GM06990 (cell line): ENCODE measurements at regions not wholly inside any gene's neighbourhood (a gene's known extent, or its start where the extent isn't known, plus 50 kb on each side); places are given as distances from the start of the nearest gene placed in this dataset.

ENCODE experiments used
- DNase-seq: peaks from one replicate; pipeline ENCODE4 v3.0.0-alpha.2; 2011; ENCODE audit not compliant: insufficient read length; ENCODE audit errors: extremely low read depth
- H3K27me3 ChIP-seq: replicated peaks from 2 replicates; pipeline ENCODE4 v1.6.0; 2011; ENCODE audit warnings: low read length; ENCODE audit not compliant: control insufficient read depth, insufficient read depth
- H3K36me3 ChIP-seq: 2 replicates; pipeline ENCODE4 v1.5.1; 2011; ENCODE audit warnings: low read length; ENCODE audit not compliant: control insufficient read depth, insufficient read depth
- H3K4me3 ChIP-seq: replicated peaks from 2 replicates; pipeline ENCODE4 v1.5.1; 2011; ENCODE audit warnings: low read depth, mild to moderate bottlenecking, control low read depth, low read length
- TF ChIP-seq, protein P1 (sequence below): IDR thresholded peaks from 2 replicates; pipeline ENCODE4 v1.5.1; 2011; ENCODE audit warnings: low read length, control low read depth, mild to moderate bottlenecking, inconsistent platforms; ENCODE audit not compliant: insufficient read depth, poor library complexity, severe bottlenecking

- DNase-seq: no peak
- Histone ChIP-seq H3K4me3 (no peak overlapping the region), H3K36me3 (no peaks in the 10 kb centered on the region), H3K27me3 (no peaks in the 10 kb centered on the region)
- TF ChIP-seq, protein P1, sequence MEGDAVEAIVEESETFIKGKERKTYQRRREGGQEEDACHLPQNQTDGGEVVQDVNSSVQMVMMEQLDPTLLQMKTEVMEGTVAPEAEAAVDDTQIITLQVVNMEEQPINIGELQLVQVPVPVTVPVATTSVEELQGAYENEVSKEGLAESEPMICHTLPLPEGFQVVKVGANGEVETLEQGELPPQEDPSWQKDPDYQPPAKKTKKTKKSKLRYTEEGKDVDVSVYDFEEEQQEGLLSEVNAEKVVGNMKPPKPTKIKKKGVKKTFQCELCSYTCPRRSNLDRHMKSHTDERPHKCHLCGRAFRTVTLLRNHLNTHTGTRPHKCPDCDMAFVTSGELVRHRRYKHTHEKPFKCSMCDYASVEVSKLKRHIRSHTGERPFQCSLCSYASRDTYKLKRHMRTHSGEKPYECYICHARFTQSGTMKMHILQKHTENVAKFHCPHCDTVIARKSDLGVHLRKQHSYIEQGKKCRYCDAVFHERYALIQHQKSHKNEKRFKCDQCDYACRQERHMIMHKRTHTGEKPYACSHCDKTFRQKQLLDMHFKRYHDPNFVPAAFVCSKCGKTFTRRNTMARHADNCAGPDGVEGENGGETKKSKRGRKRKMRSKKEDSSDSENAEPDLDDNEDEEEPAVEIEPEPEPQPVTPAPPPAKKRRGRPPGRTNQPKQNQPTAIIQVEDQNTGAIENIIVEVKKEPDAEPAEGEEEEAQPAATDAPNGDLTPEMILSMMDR: no peak
These were observed 641.0 kb downstream of the FGF9 start for GRCh38 chr13:22311734-22312404.

DNA sequence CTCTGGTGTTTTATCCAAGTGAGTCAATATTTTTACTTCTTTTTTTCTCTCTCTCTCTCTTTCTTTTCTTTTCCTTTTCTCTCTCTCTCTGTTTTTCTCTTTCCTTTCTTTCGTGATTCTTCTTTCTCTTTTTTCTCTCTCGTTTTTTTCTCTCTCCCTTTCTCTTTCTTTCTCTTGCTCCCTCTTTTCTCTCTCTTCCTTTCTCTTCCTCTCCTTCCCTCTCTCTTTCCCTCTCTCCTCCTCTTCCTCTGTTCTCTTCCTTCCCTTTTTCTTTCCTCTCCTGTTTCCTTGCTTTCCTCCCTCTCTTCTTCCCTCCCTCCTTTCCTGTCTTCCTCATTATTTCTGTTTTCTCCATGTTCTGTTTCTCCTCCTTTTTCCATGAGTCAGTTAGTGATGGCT, 641.5 kb downstream of the FGF9 start:
- no peaks in the 10 kb centered on the region for H3K36me3 ChIP-seq
- H3K27me3 ChIP-seq: no peaks in the 10 kb centered on the region
- no peak for DNase-seq
- TF ChIP-seq, protein P1: no peak
- no peak overlapping the region for H3K4me3 ChIP-seq

DNA sequence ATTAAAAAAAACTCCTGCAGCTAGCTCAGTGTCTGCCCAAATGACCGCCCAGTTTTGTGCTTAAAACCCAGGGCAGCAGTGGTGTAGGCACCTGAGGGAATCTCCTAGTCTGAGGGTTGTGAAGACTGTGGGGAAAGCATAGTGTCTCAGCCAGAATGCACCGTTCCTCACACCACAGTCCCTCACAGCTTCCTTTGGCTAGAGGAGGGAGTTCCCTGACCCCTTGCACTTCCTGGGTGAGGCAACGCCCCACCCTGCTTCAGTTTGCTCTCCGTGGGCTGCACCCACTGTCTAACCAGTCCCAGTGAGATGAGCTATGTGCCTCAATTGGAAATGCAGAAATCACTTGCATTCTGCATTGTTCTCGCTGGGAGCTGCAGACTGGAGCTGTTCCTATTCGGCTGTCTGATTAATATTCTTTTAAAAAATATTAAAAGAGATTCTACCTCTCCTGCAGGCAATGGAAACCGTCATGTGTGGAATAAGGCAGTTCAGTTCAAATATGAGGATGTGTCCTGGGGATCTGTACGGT, 645.7 kb downstream of the FGF9 start:
- TF ChIP-seq, protein P1: no peak
- no peak overlapping the region for H3K4me3 ChIP-seq
- no peaks in the 10 kb centered on the region for H3K27me3 ChIP-seq
- DNase-seq: no peak
- H3K36me3 ChIP-seq: no peaks in the 10 kb centered on the region

GRCh38 chr13:22320991-22321390, 650.1 kb downstream of the FGF9 start:
- TF ChIP-seq, protein P1: no peak
- DNase-seq: no peak
- Histone ChIP-seq H3K4me3 (no peak overlapping the region), H3K36me3 (no peaks in the 10 kb centered on the region), H3K27me3 (no peaks in the 10 kb centered on the region)

DNA sequence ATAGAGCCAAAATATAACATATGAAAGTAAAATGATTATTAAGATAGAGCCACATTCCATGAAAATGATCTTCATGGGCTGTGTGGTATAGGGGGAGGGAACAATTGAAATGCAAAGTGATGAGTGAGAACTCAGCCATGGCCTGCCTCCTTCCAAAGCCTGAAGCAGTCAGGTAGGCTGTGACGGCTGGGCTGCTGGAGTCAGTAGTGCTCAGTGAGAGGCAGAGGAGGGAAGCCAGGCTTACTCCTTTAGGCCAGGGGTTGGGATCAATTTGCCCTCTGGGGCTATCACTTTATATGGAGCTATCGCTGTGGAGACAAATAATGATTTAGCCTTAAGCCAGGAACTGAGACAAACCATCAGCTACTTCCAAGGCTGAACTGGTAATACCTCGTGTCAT, 654.9 kb downstream of the FGF9 start:
- Histone ChIP-seq H3K36me3 (no peaks in the 10 kb centered on the region), H3K27me3 (no peaks in the 10 kb centered on the region), H3K4me3 (no peak overlapping the region)
- TF ChIP-seq, protein P1: no peak
- DNase-seq: no peak
